ENCODE measurements at regions not wholly inside any gene's neighbourhood (a gene's known extent, or its start where the extent isn't known, plus 50 kb on each side); places are given as distances from the start of the nearest gene placed in this dataset.
"Not testable (repeated sequence)": the region's sequence is repeated elsewhere in the genome, so short reads cannot be mapped to it uniquely, and the experiment has no call there.

- H3K4me2 ChIP-seq (ENCODE audit: insufficient read depth in 1 of 2, low read depth in 2 of 2, low read length in 2 of 2); H2BK120ac ChIP-seq (replicated peaks; ENCODE audit: low read depth, low read length); H3K79me2 ChIP-seq (ENCODE audit: control insufficient read depth in 1 of 2, insufficient read depth in 2 of 2, low read length in 2 of 2); H4K91ac ChIP-seq (replicated peaks; ENCODE audit: insufficient read length, low read length); H3K23me2 ChIP-seq (ENCODE audit: low read depth, low read length); H3K9me3 ChIP-seq (ENCODE audit: insufficient read depth in 2 of 2, low read depth in 1 of 2, low read length in 1 of 2); H3K56ac ChIP-seq (replicated peaks; ENCODE audit: insufficient read length, low read depth, low read length); H2AK5ac ChIP-seq (ENCODE audit: low read depth, low read length); H3K4ac ChIP-seq (replicated peaks; ENCODE audit: insufficient read length, low read depth, low read length); H2BK20ac ChIP-seq (ENCODE audit: low read length); H3K14ac ChIP-seq (ENCODE audit: insufficient read length); H3K18ac ChIP-seq (ENCODE audit: extremely low read depth, low read length); H4K20me1 ChIP-seq (replicated peaks in 1 of 2; ENCODE audit: control insufficient read depth in 1 of 2, insufficient read depth in 2 of 2, low read length in 2 of 2); FAIRE-seq; H3K36me3 ChIP-seq (ENCODE audit: control insufficient read depth in 2 of 4, insufficient read depth in 4 of 4, low read length in 3 of 4); POLR2A ChIA-PET (ENCODE audit: partially characterized antibody); H3K4me3 ChIP-seq (ENCODE audit: extremely low read depth in 1 of 4, insufficient read depth in 2 of 4, low read depth in 3 of 4, low read length in 4 of 4); H2BK12ac ChIP-seq (ENCODE audit: low read depth, low read length); H2BK5ac ChIP-seq (ENCODE audit: low read depth, low read length); H3K4me1 ChIP-seq (replicated peaks in 1 of 4; ENCODE audit: control insufficient read depth in 3 of 4, insufficient read depth in 4 of 4, low read length in 3 of 4); H2BK15ac ChIP-seq (ENCODE audit: low read length); H4K5ac ChIP-seq (ENCODE audit: insufficient read length, low read depth, low read length); H3K79me1 ChIP-seq (ENCODE audit: low read depth, low read length); DNase-seq (ENCODE audit: low read depth in 1 of 2, low spot score in 2 of 2); H3K9ac ChIP-seq (replicated peaks in 1 of 4; ENCODE audit: extremely low read depth in 1 of 4, low read depth in 3 of 4, low read length in 3 of 4); H3K27ac ChIP-seq (ENCODE audit: low read depth, low read length); H3K23ac ChIP-seq (ENCODE audit: insufficient read length); H4K8ac ChIP-seq (ENCODE audit: extremely low read depth, insufficient read depth, low read length); H2AFZ ChIP-seq (ENCODE audit: low read length): not testable (repeated sequence)
- 90% methylated on average over 1 of the region's 1 CpG; no CpG with 5 or more reads in 1 of the 2 experiments for WGBS, 2 experiments (ENCODE audit: extremely low coverage in 1 of 2, insufficient coverage in 1 of 2, insufficient read length in 1 of 2, insufficient replicate concordance in 2 of 2, low coverage in 1 of 2, low lambda C conversion rate in 2 of 2, missing lambda C conversion rate in 1 of 2)
- CTCF ChIA-PET (ENCODE audit: partially characterized antibody) = interaction anchor here (0.7 kb wide), 1 partner anchor 11 kb away, joined by 3 read pairs; no protein-coding TSS in a partner anchor
- H3K27me3 ChIP-seq (replicated peaks in 1 of 4; ENCODE audit: control insufficient read depth in 3 of 4, extremely low read depth in 1 of 4, insufficient read depth in 3 of 4, low read length in 3 of 4) = peaks cover 5 to 19% (median 7%) of the 10 kb centered on the region in 4 experiments
Observed at GRCh38 chr11:89555781-89556180, 64.6 kb upstream of the NOX4 start.

All from H1 (cell line).